ENCODE measurements at regions not wholly inside any gene's neighbourhood (a gene's known extent, or its start where the extent isn't known, plus 50 kb on each side); places are given as distances from the start of the nearest gene placed in this dataset.
"Not testable (repeated sequence)": the region's sequence is repeated elsewhere in the genome, so short reads cannot be mapped to it uniquely, and the experiment has no call there.

DNA sequence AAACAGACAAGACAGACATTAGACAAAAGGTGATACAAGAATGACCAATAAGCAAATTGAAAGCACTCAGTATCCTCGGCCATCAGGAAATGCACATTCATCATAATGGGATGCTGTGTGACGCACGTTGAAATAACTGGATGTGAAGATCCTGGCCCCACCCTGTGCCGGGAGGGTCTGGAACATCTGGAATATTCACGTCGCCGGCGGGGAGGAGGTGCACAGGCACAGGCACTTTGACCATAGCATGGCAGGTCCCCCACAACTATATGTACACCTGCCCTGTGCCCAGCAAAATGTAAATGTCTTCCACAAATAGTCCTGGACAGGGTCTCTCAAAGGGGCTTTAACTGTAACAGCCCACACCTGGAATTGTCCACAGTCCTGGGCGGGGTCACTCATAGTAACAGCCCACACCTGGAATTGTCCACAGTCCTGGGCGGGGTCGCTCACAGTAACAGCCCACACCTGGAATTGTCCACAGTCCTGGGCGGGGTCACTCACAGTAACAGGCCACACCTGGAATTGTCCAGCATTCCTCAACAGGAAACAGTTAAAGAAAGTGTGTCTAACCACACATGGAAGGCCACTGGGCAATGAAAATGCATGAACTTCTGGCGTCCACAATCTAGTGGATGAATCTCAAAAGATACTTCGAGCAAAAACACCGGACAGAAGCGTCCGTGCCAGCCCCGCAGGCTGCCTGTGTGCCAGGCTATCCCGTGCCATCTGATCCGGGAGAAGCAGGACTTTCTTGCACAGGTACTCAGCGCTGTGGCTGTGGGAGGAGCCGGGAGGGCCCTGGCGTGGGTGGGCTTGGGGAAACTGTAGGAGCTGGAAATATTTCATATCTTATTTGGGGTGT lies 113.4 kb downstream of the RTP5 start:
- DNase-seq (ENCODE audit: low read depth in 2 of 2): no peak

DNA sequence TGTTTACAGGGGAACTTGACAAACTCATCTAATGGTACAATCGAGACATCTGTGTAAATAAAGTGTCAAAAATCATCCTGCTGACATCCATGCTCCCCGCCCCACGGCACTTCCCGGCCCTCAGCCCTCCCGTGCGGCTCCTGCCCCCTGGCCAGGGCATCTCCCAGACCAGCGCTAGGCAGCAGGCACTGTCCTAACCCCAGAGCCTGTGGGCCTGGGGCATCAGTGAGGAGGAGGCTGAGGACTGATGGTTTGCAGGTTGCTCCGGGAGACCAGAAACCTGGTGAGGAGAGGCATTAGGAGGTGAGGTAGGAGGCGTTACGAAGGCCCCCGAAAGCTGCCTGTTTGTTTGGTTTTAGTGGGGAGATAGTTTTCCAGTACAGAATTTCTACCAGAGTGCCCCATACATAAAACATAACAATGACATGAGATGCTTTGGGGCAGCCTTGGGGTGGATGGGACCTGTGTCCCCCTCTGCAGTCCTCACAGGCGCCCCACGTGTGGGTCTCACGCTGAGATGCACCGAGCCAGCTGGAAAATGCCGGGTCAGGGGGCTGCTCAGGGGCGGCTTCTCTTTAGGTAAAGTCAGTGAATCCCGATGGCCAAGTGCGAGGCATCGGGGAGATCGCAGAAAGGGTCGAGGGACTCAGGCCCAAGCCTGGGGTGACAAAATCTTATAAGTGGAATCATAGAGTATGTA lies 114.2 kb downstream of the RTP5 start:
- no peak for DNase-seq (ENCODE audit: low read depth in 2 of 2)

DNA sequence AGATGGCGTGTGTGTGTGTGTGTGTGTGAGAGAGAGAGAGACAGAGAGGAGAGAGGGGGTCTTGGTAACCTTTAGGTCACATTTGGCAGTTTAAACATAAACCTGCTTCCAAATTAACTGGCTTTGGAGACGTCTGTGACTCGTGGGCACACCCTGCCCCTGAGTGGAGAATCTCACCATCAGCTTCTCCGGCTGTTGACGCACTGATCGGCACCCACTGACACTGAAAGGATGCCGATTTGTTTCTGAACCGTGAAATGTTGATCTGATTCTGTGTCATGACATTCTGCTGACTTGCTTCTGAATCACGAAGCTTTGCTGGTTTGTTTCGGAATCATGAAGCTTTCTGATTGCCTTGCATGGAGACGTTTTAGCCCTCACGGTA lies 114.7 kb downstream of the RTP5 start:
- DNase-seq (ENCODE audit: low read depth in 2 of 2): no peak

- DNase-seq (ENCODE audit: low read depth in 2 of 2): no peak
These were observed 115.1 kb downstream of the RTP5 start for GRCh38 chr2:241984658-241985057.

DNA sequence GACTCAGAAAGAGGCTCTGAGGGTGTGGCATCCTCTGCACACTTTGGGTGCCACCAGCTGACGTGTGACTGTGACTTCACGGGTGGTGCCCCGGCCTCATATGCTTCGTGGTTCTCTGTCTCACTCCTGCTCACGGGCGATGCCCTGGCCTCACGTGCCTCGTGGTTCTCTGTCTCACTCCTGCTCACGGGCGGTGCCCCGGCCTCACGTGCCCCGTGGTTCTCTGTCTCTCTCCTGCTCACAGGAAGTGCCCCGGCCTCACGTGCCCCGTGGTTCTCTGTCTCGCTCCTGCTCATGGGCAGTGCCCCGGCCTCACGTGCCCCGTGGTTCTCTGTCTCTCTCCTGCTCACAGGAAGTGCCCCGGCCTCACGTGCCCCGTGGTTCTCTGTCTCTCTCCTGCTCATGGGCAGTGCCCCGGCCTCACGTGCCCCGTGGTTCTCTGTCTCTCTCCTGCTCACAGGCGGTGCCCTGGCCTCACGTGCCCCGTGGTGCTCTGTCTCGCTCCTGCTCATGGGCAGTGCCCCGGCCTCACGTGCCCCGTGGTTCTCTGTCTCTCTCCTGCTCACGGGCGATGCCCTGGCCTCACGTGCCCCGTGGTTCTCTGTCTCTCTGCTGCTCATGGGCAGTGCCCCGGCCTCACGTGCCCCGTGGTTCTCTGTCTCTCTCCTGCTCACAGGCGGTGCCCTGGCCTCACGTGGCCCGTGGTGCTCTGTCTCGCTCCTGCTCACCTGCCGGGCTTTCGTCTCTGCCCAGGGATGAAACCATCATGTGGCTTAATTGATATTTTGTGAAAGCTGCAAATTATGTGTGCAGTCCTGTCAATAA lies 115.8 kb downstream of the RTP5 start:
- DNase-seq (ENCODE audit: low read depth in 2 of 2): not testable (repeated sequence)

DNA sequence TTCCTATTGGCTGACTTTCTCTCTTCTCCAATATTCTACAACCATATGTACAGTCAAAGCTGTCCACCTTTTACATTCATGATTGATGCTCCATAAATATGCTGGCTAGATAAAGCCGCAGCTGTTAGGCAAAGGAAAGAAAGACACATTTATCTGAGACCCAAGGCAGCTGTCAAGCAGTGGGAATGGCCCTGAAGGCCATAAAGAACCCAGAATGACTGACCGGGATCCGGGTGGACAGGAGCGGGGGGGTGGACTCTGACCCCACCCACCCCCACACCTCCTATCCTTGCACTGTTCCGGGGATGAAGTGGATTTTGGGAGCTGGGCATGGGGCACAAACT lies 116.4 kb downstream of the RTP5 start:
- DNase-seq (ENCODE audit: low read depth in 2 of 2): no peak

DNA sequence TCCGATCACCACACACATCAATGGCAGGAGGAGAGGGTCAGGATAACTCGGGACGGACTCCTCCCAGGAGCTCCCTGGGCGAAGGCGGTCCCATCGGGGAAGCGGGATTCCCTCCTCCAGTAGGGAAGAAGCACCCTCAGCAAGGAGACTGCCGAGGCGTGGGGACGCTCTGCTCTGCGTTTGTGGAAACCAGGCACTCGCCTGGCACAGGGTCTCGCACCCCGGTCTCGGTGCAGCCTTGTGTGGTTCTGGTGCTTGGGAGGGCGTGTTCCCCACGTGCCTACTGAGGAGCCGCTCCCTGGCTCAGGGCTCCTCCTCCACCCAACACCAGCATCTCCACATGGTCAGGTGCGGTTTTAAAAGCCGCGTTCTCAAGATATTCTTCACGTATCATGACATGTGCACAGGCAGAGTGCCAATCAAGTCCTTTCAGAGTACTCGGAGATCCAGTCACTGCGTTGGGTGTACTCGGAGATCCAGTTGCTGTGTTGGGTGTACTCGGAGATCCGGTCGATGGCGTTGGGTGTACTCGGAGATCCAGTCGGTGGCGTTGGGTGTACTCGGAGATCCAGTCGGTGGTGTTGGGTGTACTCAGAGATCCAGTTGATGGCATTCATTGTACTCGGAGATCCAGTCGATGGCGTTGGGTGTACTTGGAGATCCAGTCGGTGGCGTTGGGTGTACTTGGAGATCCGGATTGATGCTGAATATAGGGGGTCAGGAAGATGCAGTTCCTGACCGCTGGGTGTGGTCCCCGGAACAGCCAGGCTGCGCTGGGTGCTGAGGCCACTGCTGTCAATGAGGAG lies 117.5 kb downstream of the RTP5 start:
- no peak for DNase-seq (ENCODE audit: low read depth in 2 of 2)

DNA sequence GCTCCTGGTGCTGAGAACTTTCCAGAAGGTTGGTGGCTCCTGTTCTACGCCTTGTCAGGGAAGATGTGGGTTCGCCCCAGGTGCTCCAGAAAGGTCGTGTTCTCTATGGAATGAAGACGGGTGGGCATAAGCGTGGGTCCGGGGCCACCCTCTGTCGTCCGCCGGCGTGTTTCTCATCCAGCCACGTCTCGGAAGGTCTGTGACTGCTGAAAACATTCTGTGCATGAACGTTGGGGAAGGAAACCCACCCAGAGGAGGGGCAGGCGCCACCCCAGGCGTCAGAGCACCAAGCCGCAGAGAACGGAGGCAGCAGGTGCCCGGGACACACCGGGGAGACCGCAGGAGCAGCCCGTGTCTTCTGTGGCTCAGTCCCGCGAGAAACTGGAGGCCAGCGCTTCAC lies 118.2 kb downstream of the RTP5 start:
- DNase-seq (ENCODE audit: low read depth in 2 of 2): no peak

- DNase-seq (ENCODE audit: low read depth in 2 of 2): no peak
These were observed 118.6 kb downstream of the RTP5 start for GRCh38 chr2:241988146-241988545.

DNA sequence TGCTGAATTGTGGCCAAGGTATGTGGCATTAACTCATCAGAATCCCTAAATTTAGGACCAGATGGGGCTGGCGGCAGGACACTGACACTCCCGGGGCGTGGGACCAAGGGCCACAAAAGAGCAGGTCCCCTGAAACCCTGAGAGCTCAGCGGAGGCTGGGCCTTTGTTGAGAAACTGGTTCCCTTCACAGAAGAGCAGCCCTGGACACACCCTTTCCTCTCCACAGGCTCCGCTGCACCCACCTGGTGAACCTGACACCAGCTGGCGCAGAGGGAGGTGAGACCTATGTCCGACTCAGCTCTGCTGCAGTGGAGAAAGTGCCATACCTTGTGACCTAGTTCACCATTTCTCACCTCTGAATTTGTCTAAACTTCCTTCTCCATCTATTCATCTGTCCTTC lies 119.5 kb downstream of the RTP5 start:
- no peak for DNase-seq (ENCODE audit: low read depth in 2 of 2)

- DNase-seq (ENCODE audit: low read depth in 2 of 2): no peak
These were observed 120.9 kb downstream of the RTP5 start for GRCh38 chr2:241990466-241990865.

GRCh38 chr2:241991299-241991698 lies 121.8 kb downstream of the RTP5 start:
- no peak for DNase-seq (ENCODE audit: low read depth in 2 of 2)

GRCh38 chr2:241992753-241993152 lies 123.2 kb downstream of the RTP5 start:
- DNase-seq (ENCODE audit: low read depth in 2 of 2): no peak

DNA sequence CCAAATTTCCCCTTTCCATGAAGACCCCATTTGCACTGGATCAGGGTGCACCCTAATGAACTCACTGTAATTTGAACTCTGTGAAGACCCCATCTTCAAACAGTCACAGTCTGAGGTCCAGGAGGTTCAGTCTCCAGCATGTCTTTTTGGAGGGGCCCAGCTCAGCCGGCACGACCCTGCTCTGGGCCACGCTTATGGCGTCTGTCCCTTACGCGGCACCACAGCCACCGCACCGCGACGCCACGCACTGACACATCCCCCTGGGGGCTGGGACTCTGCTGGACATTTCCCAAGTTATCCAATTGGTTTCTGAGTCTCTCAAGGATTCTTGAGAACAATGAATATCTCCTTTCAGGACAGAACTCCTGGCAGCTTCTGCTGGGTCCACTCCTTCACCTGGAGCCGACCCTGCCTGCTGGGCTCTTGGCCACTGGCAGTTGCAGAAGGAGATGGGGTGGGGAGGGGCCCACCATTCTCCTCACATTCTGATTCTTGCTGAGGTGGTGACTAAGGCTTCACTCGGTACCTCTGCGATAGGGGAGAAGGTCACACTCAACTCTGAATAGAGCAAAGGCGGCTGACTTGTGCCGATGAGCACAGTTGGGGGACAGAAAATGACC lies 124.0 kb downstream of the RTP5 start:
- DNase-seq (ENCODE audit: low read depth in 2 of 2): no peak

DNA sequence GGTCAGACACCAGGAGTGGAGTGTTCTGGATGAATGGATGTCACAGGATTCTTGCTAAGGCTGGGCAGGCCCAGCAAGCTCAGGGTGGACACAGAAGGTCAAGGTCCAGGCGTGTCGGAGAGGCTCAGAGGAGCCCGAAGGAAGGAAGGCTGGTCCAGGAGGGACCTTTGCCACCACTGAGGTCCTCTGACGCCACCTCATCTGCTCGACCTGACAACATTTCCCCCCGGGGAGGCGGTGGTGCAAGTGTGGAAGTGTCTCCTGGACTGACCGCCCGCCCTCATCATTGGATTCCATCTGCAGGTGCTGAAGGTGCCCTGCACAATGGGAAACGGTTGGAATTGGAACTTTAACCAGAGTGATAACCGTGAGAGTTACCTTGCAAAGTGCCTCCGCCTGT lies 124.6 kb downstream of the RTP5 start:
- DNase-seq (ENCODE audit: low read depth in 2 of 2): no peak

DNA sequence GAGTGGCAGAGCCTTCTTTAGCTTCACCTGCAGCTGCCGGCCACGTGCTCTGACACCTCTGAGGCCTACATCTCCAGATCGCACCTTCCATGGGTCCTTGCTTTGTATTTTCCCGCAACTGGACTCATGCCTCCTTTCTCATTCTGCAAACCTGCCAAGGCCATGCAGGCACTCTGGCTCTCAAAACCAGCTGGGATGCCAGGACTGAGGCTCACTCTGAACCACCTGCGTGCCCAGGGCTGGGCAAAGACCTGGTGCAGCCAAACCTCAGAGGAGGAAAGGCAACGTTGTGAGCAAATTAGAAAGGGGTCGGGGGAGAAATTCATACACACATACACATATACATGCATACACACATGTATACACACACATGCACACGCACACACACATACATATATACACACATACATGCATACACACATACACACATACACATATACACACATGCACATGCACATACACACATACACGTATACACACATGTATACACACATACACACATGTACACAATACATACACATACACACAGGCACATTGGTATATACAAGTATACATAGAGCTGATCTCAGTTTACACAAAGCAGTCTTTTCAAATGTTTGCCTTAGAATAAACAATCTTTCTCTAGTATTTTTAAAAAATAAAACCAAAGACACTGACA lies 125.2 kb downstream of the RTP5 start:
- no peak for DNase-seq (ENCODE audit: low read depth in 2 of 2)

DNA sequence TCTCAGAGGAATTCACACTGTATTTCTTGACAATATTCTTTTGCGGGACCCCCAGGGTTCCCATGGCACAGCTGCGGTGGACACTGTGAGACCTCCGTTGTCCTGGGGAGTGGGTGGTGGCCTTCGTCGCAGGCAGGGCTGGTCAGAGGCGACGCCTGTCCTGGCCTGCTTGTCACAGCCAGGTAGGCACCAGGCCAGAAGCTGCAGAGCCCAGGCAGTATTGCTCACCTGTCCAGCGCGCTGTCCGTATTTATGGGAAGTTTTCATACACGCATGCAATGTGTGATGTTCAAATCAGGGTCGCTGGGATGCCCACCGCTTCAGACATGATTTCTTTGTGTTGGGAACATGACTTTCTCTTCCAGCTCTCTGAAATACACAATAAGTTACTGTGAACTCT lies 126.6 kb downstream of the RTP5 start:
- no peak for DNase-seq (ENCODE audit: low read depth in 2 of 2)

DNA sequence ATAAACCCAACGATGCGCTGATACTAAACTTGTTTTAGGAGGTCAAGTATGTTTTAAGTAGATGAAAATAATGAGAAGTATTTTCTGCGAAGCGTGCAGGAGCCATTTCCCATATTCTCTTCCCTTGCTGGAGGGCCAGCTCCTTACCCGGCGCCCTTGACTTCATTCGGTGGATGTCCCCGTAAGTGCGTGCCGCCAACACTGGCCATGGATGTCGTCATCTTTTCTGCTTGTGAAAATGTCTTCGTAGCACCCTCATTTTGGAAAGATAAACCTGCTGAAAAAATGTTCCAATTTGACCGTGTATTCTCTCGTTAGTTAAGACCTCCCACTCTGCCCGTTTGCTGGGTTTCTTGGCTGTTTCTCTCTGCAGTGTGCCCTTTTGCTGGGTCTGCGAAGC lies 127.5 kb downstream of the RTP5 start:
- DNase-seq (ENCODE audit: low read depth in 2 of 2): no peak

- no peak for DNase-seq (ENCODE audit: low read depth in 2 of 2)
These were observed 129.7 kb downstream of the RTP5 start for GRCh38 chr2:241999184-241999583.

GRCh38 chr2:242001853-242002252 lies 132.3 kb downstream of the RTP5 start:
- no peak for DNase-seq (ENCODE audit: low read depth in 2 of 2)

DNA sequence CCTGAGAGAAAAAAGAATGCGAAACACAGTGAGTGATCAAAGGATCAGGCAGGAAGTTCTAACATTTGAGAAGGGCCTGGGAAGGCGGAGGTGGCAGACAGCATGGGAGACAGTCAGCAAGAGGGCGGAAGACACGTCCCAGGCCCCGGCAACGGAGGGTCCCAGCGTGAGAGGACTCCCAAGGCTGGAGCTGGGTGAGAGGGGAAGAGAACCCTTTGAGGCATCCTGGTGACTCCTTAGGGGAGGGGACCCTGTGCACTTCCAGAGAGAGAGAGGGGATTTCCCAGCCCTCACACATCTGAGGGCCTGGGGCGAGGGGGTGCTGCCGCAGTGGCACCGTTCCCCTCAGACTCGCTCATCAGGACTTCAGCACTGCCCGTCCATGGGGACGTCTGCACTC lies 133.4 kb downstream of the RTP5 start:
- no peak for DNase-seq (ENCODE audit: low read depth in 2 of 2)
